ENCODE measurements at regions not wholly inside any gene's neighbourhood (a gene's known extent, or its start where the extent isn't known, plus 50 kb on each side); places are given as distances from the start of the nearest gene placed in this dataset.

DNA sequence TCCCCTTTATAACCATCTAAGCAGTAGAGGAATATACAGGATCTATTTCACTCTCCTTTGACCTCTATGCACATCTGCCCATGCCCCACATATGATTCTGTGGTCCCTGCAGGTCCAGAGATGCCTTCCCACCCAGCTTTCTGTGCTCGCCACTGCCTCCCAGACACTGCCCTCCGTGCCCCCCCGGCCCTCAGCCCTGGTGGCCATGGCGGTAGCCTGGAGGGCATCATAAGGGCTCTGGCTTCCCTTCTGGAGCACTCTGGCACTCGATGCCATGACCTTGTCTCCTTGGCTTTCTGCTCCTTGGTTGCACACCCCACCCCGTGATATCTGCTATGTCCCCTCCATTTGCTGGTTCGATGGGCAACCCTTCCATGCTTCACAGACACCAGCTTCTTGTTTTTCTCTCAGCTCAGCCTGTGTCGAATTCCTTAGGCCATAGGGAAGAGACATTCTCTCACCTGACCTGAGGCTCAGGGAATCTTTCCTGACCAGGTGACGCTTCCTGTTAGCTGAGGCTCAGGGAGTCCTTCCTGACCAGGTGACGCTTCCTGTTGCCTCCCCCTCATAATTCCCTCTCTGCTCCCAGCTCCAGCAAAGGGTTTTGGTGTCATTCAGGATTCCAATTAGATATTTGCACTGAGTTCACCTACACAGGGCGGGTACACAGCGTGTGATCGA, 100.4 kb upstream of the GLI3 start:
- TF ChIP-seq EZH2phosphoT487 (IDR thresholded peaks at IDR 0.05; ENCODE audit: low read depth), result no peak
- TF ChIP-seq, protein P1, sequence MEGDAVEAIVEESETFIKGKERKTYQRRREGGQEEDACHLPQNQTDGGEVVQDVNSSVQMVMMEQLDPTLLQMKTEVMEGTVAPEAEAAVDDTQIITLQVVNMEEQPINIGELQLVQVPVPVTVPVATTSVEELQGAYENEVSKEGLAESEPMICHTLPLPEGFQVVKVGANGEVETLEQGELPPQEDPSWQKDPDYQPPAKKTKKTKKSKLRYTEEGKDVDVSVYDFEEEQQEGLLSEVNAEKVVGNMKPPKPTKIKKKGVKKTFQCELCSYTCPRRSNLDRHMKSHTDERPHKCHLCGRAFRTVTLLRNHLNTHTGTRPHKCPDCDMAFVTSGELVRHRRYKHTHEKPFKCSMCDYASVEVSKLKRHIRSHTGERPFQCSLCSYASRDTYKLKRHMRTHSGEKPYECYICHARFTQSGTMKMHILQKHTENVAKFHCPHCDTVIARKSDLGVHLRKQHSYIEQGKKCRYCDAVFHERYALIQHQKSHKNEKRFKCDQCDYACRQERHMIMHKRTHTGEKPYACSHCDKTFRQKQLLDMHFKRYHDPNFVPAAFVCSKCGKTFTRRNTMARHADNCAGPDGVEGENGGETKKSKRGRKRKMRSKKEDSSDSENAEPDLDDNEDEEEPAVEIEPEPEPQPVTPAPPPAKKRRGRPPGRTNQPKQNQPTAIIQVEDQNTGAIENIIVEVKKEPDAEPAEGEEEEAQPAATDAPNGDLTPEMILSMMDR (IDR thresholded peaks at IDR 0.05; ENCODE audit: low read depth, low read length), result no peak
